Stimulated activated naive CD4-positive, alpha-beta T cell (primary cell): ENCODE measurements at regions not wholly inside any gene's neighbourhood (a gene's known extent, or its start where the extent isn't known, plus 50 kb on each side); places are given as distances from the start of the nearest gene placed in this dataset.

Experiments used
- DNase-seq, 6 experiments: peaks; one replicate each; lab custom pipeline; 2025; lab: John Stamatoyannopoulos, UW

- no peak for DNase-seq
Measured at GRCh38 chr2:219692521-219692920, 65.1 kb downstream of the SLC4A3 start.

- no peak for DNase-seq
Measured at GRCh38 chr2:219695145-219695709, 67.8 kb downstream of the SLC4A3 start.

- no peak for DNase-seq
Measured at GRCh38 chr2:219697811-219698747, 70.6 kb downstream of the SLC4A3 start.

- no peak for DNase-seq
Measured at GRCh38 chr2:219698748-219699439, 71.5 kb downstream of the SLC4A3 start.

- no peak for DNase-seq
Measured at GRCh38 chr2:219699440-219699821, 72.0 kb downstream of the SLC4A3 start.

- DNase-seq = no peak
Measured at GRCh38 chr2:219701847-219702634, 74.6 kb downstream of the SLC4A3 start.

- no peak for DNase-seq
Measured at GRCh38 chr2:219702796-219703545, 75.5 kb downstream of the SLC4A3 start.

- DNase-seq = no peak
Measured at GRCh38 chr2:219704878-219705277, 77.4 kb downstream of the SLC4A3 start.

- DNase-seq = no peak
Measured at GRCh38 chr2:219706823-219707281, 79.4 kb downstream of the SLC4A3 start.

- DNase-seq = no peak
Measured at GRCh38 chr2:219707496-219708285, 80.3 kb downstream of the SLC4A3 start.

- DNase-seq = no peak
Measured at GRCh38 chr2:219709331-219709761, 81.9 kb downstream of the SLC4A3 start.

- DNase-seq = no peak
Measured at GRCh38 chr2:219713110-219713509, 85.7 kb downstream of the SLC4A3 start.

- DNase-seq = no peak
Measured at GRCh38 chr2:219714681-219715400, 87.4 kb downstream of the SLC4A3 start.

GRCh38 chr2:219718066-219718465 is 90.6 kb downstream of the SLC4A3 start:
- DNase-seq = no peak

GRCh38 chr2:219719521-219719920 is 92.1 kb downstream of the SLC4A3 start:
- DNase-seq = no peak

- no peak for DNase-seq
Measured at GRCh38 chr2:219720956-219721355, 93.5 kb downstream of the SLC4A3 start.

- no peak for DNase-seq
Measured at GRCh38 chr2:219722276-219722879, 94.9 kb downstream of the SLC4A3 start.

GRCh38 chr2:219723311-219723710 is 95.9 kb downstream of the SLC4A3 start:
- DNase-seq = no peak

GRCh38 chr2:219724628-219725027 is 97.2 kb downstream of the SLC4A3 start:
- DNase-seq = no peak
